SJCRH30 (cell line): ENCODE measurements at regions not wholly inside any gene's neighbourhood (a gene's known extent, or its start where the extent isn't known, plus 50 kb on each side); places are given as distances from the start of the nearest gene placed in this dataset.
"Not testable (repeated sequence)": the region's sequence is repeated elsewhere in the genome, so short reads cannot be mapped to it uniquely, and the experiment has no call there.

Experiments
- DNase-seq, 2 experiments: peaks; one replicate each; pipeline ENCODE4 v3.0.0-alpha.2; 2015 to 2020
- H3K27ac ChIP-seq: fragments of 250-450 bp; sonication (Bioruptor Pico); 2 replicates; pipeline ENCODE4 v1.5.1; 2020; ENCODE audit warnings: mild to moderate bottlenecking, moderate library complexity
- H3K27me3 ChIP-seq: fragments of 250-450 bp; sonication (Bioruptor Pico); 2 replicates; pipeline ENCODE4 v1.5.1; 2020; ENCODE audit warnings: mild to moderate bottlenecking, moderate library complexity
- H3K36me3 ChIP-seq: fragments of 250-450 bp; sonication (Bioruptor Pico); 2 replicates; pipeline ENCODE4 v1.5.1; 2020; ENCODE audit warnings: mild to moderate bottlenecking, moderate library complexity
- H3K4me1 ChIP-seq: fragments of 250-450 bp; sonication (Bioruptor Pico); 2 replicates; pipeline ENCODE4 v1.5.1; 2020; ENCODE audit warnings: mild to moderate bottlenecking, moderate library complexity
- H3K4me3 ChIP-seq: fragments of 250-450 bp; sonication (Bioruptor Pico); 2 replicates; pipeline ENCODE4 v1.5.1; 2020; ENCODE audit warnings: mild to moderate bottlenecking, moderate library complexity
- H3K9me3 ChIP-seq: fragments of 250-450 bp; sonication (Bioruptor Pico); replicated peaks from 2 replicates; pipeline ENCODE4 v1.5.1; 2020; ENCODE audit warnings: mild to moderate bottlenecking, moderate library complexity

GRCh38 chr9:31556667-31557463 lies 827.6 kb upstream of the ACO1 start:
- no peaks in the 10 kb centered on the region for H3K9me3 ChIP-seq
- H3K4me1 ChIP-seq, result peaks cover 9% of the 10 kb centered on the region
- no peaks in the 10 kb centered on the region for H3K36me3 ChIP-seq
- no peaks in the 10 kb centered on the region for H3K27me3 ChIP-seq
- DNase-seq, result no peak
- no peak overlapping the region for H3K4me3 ChIP-seq
- H3K27ac ChIP-seq, result no peak overlapping the region

GRCh38 chr9:31572190-31572589 lies 812.3 kb upstream of the ACO1 start:
- DNase-seq, result peak; percentile 32 to 67
- H3K36me3 ChIP-seq, H3K4me1 ChIP-seq, H3K9me3 ChIP-seq, H3K27me3 ChIP-seq, H3K4me3 ChIP-seq: not testable (repeated sequence)
- peak overlapping the region; percentile 44 for H3K27ac ChIP-seq

GRCh38 chr9:31573561-31573960 lies 810.9 kb upstream of the ACO1 start:
- H3K36me3 ChIP-seq, result no peaks in the 10 kb centered on the region
- peaks cover 2% of the 10 kb centered on the region for H3K9me3 ChIP-seq
- H3K4me1 ChIP-seq, result peaks cover 10% of the 10 kb centered on the region
- H3K4me3 ChIP-seq, result no peak overlapping the region
- no peak for DNase-seq
- no peak overlapping the region for H3K27ac ChIP-seq
- H3K27me3 ChIP-seq, result no peaks in the 10 kb centered on the region

- Histone ChIP-seq H3K4me1 (peaks cover 14% of the 10 kb centered on the region), H3K27ac (no peak overlapping the region), H3K27me3 (no peaks in the 10 kb centered on the region), H3K4me3 (no peak overlapping the region), H3K9me3 (peaks cover 2% of the 10 kb centered on the region), H3K36me3 (no peaks in the 10 kb centered on the region)
- DNase-seq, result no peak
These were observed 810.3 kb upstream of the ACO1 start for GRCh38 chr9:31574006-31574765.

DNA sequence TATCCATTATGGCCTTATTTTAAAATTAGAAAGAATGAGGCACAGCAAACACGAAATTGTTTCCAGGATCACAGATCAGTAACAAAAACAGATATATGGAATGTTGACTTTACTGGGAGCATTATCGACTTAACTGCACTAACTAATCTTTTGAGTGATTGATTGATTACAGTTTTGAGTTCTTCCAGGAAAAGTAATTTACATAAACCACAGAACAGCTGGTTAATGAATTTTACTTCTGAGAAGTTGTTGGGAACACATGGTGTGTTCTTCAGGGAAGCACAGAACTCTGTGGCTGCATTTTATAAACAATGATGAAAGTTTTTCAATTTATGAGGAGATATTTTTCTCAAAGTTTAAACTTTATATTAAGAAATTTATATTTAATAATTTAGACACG lies 802.4 kb upstream of the ACO1 start:
- peak in 1 of 2 experiments; percentile 21 for DNase-seq
- H3K4me3 ChIP-seq, result no peak overlapping the region
- no peaks in the 10 kb centered on the region for H3K27me3 ChIP-seq
- no peak overlapping the region for H3K27ac ChIP-seq
- H3K36me3 ChIP-seq, result no peaks in the 10 kb centered on the region
- H3K4me1 ChIP-seq, result peaks cover 23% of the 10 kb centered on the region
- H3K9me3 ChIP-seq, result no peaks in the 10 kb centered on the region

GRCh38 chr9:31582561-31582960 lies 801.9 kb upstream of the ACO1 start:
- H3K27me3 ChIP-seq, result no peaks in the 10 kb centered on the region
- H3K9me3 ChIP-seq, result no peaks in the 10 kb centered on the region
- H3K36me3 ChIP-seq, result no peaks in the 10 kb centered on the region
- no peak overlapping the region for H3K27ac ChIP-seq
- no peak for DNase-seq
- peaks cover 22% of the 10 kb centered on the region for H3K4me1 ChIP-seq
- no peak overlapping the region for H3K4me3 ChIP-seq

DNA sequence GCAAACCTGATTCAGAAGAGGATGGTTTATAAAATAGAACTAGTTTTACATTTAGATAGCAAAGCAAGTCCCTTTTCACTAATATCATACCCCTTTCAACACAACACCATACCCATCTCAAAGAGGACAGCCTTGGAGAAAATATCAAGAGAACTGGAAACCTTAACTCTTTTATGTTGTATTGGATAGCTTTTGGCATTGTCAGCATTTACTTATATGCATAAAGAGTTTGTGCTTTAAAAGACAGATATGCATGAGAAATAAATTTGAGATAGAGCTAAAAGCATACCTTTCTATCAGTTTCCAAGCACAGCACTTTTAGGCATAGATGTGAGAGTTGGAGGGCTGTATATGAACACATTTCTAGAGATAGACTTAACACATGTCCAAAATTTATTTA lies 799.3 kb upstream of the ACO1 start:
- H3K4me3 ChIP-seq, result no peak overlapping the region
- DNase-seq, result no peak
- H3K36me3 ChIP-seq, result no peaks in the 10 kb centered on the region
- peaks cover 16% of the 10 kb centered on the region for H3K4me1 ChIP-seq
- no peaks in the 10 kb centered on the region for H3K27me3 ChIP-seq
- no peaks in the 10 kb centered on the region for H3K9me3 ChIP-seq
- H3K27ac ChIP-seq, result no peak overlapping the region

DNA sequence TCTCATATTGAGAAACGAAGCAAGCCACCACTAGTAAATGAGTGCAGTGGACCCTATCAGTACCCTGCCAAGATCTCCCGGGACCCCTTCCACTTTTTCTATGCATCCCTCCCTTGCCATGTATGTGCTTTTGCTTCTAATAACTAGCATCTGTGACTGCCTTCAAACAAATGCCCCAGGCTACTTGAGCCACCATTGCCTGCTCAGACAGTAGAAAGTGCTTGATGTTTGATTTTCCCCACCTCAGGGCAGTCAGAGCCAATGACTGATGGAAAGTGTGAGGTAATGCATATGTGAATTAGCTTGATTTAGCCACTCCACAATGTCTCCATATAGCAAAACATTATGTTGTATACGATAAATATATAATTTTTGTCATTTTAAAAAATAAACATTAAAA lies 797.3 kb upstream of the ACO1 start:
- H3K27me3 ChIP-seq, result no peaks in the 10 kb centered on the region
- no peak overlapping the region for H3K4me3 ChIP-seq
- H3K36me3 ChIP-seq, result no peaks in the 10 kb centered on the region
- H3K9me3 ChIP-seq, result no peaks in the 10 kb centered on the region
- no peak for DNase-seq
- H3K27ac ChIP-seq, result no peak overlapping the region
- H3K4me1 ChIP-seq, result peaks cover 14% of the 10 kb centered on the region

- no peaks in the 10 kb centered on the region for H3K9me3 ChIP-seq
- H3K36me3 ChIP-seq, result no peaks in the 10 kb centered on the region
- peaks cover 5% of the 10 kb centered on the region for H3K4me1 ChIP-seq
- no peak overlapping the region for H3K27ac ChIP-seq
- no peak overlapping the region for H3K4me3 ChIP-seq
- no peak for DNase-seq
- no peaks in the 10 kb centered on the region for H3K27me3 ChIP-seq
These were observed 796.4 kb upstream of the ACO1 start for GRCh38 chr9:31588006-31588405.

GRCh38 chr9:31588756-31589155 lies 795.7 kb upstream of the ACO1 start:
- no peak for DNase-seq

GRCh38 chr9:31590091-31590490 lies 794.4 kb upstream of the ACO1 start:
- no peaks in the 10 kb centered on the region for H3K9me3 ChIP-seq
- no peak overlapping the region for H3K27ac ChIP-seq
- peak in 1 of 2 experiments; percentile 30 for DNase-seq
- H3K27me3 ChIP-seq, result no peaks in the 10 kb centered on the region
- H3K4me1 ChIP-seq, result peaks cover 5% of the 10 kb centered on the region; the same call in 1 of the 2 replicates
- H3K4me3 ChIP-seq, result no peak overlapping the region
- H3K36me3 ChIP-seq, result no peaks in the 10 kb centered on the region

More at GRCh38 chr9:31588756-31589155, 795.7 kb upstream of the ACO1 start:
- H3K4me1 ChIP-seq, result peaks cover 5% of the 10 kb centered on the region; the same call in 1 of the 2 replicates
- H3K27ac ChIP-seq, result no peak overlapping the region
- H3K9me3 ChIP-seq, result no peaks in the 10 kb centered on the region
- no peaks in the 10 kb centered on the region for H3K36me3 ChIP-seq
- no peak overlapping the region for H3K4me3 ChIP-seq
- H3K27me3 ChIP-seq, result no peaks in the 10 kb centered on the region

DNA sequence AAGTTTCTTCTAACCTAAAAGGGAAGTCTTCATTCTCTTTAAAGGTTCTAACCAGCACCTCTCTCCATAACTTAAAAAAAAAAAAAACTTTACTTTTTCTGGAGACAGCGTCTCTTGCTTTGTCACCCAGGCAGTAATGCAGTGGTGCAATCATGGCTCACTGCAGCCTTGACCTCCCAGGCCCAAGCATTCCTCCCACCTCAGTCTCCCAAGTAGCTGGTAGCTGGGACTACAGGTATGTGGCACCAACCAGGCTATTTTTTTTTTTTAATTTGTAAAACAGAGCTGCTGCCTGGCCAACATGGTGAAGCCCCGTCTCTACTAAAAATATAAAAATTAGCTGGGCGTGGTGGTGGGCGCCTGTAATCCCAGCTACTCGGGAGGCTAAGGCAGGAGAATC lies 787.4 kb upstream of the ACO1 start:
- not testable (repeated sequence) for H3K9me3 ChIP-seq, H3K4me3 ChIP-seq, H3K27me3 ChIP-seq, H3K27ac ChIP-seq, DNase-seq, H3K36me3 ChIP-seq, H3K4me1 ChIP-seq

GRCh38 chr9:31597977-31598376 lies 786.5 kb upstream of the ACO1 start:
- DNase-seq, result peak in 1 of 2 experiments; percentile 23

GRCh38 chr9:31601666-31602065 lies 782.8 kb upstream of the ACO1 start:
- Histone ChIP-seq H3K27me3 (no peaks in the 10 kb centered on the region), H3K4me1 (peaks cover 12% of the 10 kb centered on the region), H3K9me3 (no peaks in the 10 kb centered on the region; the same call in 1 of the 2 replicates), H3K4me3 (no peak overlapping the region), H3K36me3 (no peaks in the 10 kb centered on the region), H3K27ac (no peak overlapping the region)
- DNase-seq, result no peak

More at GRCh38 chr9:31597977-31598376, 786.5 kb upstream of the ACO1 start:
- no peak overlapping the region for H3K27ac ChIP-seq
- no peaks in the 10 kb centered on the region for H3K9me3 ChIP-seq
- H3K27me3 ChIP-seq, result no peaks in the 10 kb centered on the region
- peaks cover 7% of the 10 kb centered on the region for H3K4me1 ChIP-seq
- no peak overlapping the region for H3K4me3 ChIP-seq
- no peaks in the 10 kb centered on the region for H3K36me3 ChIP-seq

DNA sequence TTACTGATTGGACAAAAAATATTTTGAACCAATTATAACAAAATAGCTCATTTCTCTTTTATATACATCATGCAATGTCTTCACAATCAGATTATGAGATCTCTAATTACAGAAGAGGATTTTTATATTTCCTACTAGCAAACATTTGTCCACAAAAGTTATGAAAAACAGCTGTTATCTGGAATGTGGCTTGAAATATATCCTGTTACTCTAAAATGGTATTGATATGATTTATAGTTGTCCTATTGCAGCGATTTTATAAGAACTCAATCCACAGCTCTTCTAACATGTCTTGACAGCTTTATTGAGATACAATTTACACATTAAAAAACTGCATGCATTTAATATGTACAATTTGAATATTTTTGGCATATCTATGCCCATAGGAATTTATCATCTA lies 779.9 kb upstream of the ACO1 start:
- DNase-seq, result no peak
- Histone ChIP-seq H3K27ac (no peak overlapping the region), H3K4me1 (peaks cover 5% of the 10 kb centered on the region), H3K36me3 (no peaks in the 10 kb centered on the region), H3K9me3 (no peaks in the 10 kb centered on the region; the same call in 1 of the 2 replicates), H3K27me3 (no peaks in the 10 kb centered on the region), H3K4me3 (no peak overlapping the region)
